ENCODE measurements at regions not wholly inside any gene's neighbourhood (a gene's known extent, or its start where the extent isn't known, plus 50 kb on each side); places are given as distances from the start of the nearest gene placed in this dataset.

- TF ChIP-seq CTCF (IDR thresholded peaks at IDR 0.05; ENCODE audit: insufficient read depth, low read length) (no peak), POLR2AphosphoS5 (IDR thresholded peaks at IDR 0.05; ENCODE audit: low read depth) (no peak), REST (IDR thresholded peaks at IDR 0.05; ENCODE audit: insufficient replicate concordance, low read depth) (no peak), GABPA (IDR thresholded peaks at IDR 0.05; ENCODE audit: low read depth) (no peak)
These were observed 1357.1 kb downstream of the ZPLD1 start for GRCh38 chr3:103791786-103792515.

Measured in HL-60 (cell line).